HCT116 (cell line): ENCODE measurements at regions not wholly inside any gene's neighbourhood (a gene's known extent, or its start where the extent isn't known, plus 50 kb on each side); places are given as distances from the start of the nearest gene placed in this dataset.

Source experiments
- ATAC-seq: fragments of 200-7000 bp; cut with Tn5 transposase; 2 replicates; pipeline ENCODE4 v1.9.1; 2020; ENCODE audit warnings: mild to moderate bottlenecking, moderate library complexity
- BruUV-seq: library from RNA; stranded (reverse); fragments of 400-500 nt; replicated peaks from 2 replicates; lab custom pipeline; 2021; lab: Mats Ljungman, UMichigan
- CTCF ChIA-PET: fragments of 300-600 bp; sonication (Branson Sonifier 250); formaldehyde crosslinking; loops from one replicate; lab custom pipeline; 2021; ENCODE audit warnings: antibody characterized with exemption; lab: Charles Lee
- POLR2A ChIA-PET: fragments of 300-600, 350-600 bp; sonication (Branson Sonifier 250); formaldehyde crosslinking; loops from one replicate; lab custom pipeline; 2021; ENCODE audit warnings: antibody characterized with exemption; lab: Charles Lee
- RAD21 ChIA-PET, 2 experiments: fragments of 300-600 bp; sonication (Branson Sonifier 250); formaldehyde crosslinking; loops; one replicate each; lab custom pipeline; 2023; ENCODE audit warnings: low total read pairs in 2 of 2; ENCODE audit not compliant: uncharacterized antibody in 2 of 2, unreplicated experiment in 2 of 2, low non-redundant PET in 1 of 2; lab: Charles Lee
- DNase-seq: peaks from one replicate; pipeline ENCODE4 v3.0.0-alpha.2; 2010; ENCODE audit warnings: low read depth, low spot score
- H2AFZ ChIP-seq: fragments of 200-600 bp; shearing (Covaris generic), sonication (generic); 2 replicates; pipeline ENCODE4 v1.6.1; 2017; ENCODE audit warnings: low read depth, mixed run types, mixed read lengths, antibody characterized with exemption, low read length; ENCODE audit not compliant: poor library complexity, severe bottlenecking
- H3K27ac ChIP-seq: 2 replicates; pipeline ENCODE4 v1.5.1; 2012; ENCODE audit warnings: low read depth, low read length
- H3K27me3 ChIP-seq: fragments of 200-600 bp; sonication (generic); 2 replicates; pipeline ENCODE4 v1.6.1; 2016; ENCODE audit warnings: mixed run types, low read length, mixed read lengths; ENCODE audit not compliant: insufficient read depth
- H3K36me3 ChIP-seq, 2 experiments: fragments of 200-500 bp in 1 of 2; fragments of 200-600 bp in 1 of 2; sonication (Bioruptor generic) in 1 of 2; sonication (generic) in 1 of 2; 2 replicates each; pipeline versions ENCODE4 v1.5.1 to v1.6.1; 2014 to 2016; ENCODE audit warnings: low read length in 2 of 2, inconsistent platforms in 1 of 2, mixed read lengths in 1 of 2, mixed run types in 1 of 2; ENCODE audit not compliant: insufficient read depth in 2 of 2, control insufficient read depth in 1 of 2
- H3K4me1 ChIP-seq, 2 experiments: fragments of 200-600 bp in 1 of 2; sonication (generic) in 1 of 2; 2 replicates each; pipeline versions ENCODE4 v1.5.1 to v1.6.1; 2012 to 2017; ENCODE audit warnings: low read length in 2 of 2, inconsistent platforms in 1 of 2, mild to moderate bottlenecking in 1 of 2, mixed read lengths in 1 of 2, mixed run types in 1 of 2, moderate library complexity in 1 of 2; ENCODE audit not compliant: insufficient read depth in 2 of 2, control insufficient read depth in 1 of 2
- H3K4me2 ChIP-seq: fragments of 200-600 bp; sonication (generic); 2 replicates; pipeline ENCODE4 v1.6.1; 2017; ENCODE audit warnings: mixed run types, low read length, mixed read lengths
- H3K4me3 ChIP-seq, 2 experiments: fragments of 200-600 bp in 1 of 2; sonication (generic) in 1 of 2; replicated peaks in 1 of 2; 2 replicates each; pipeline ENCODE4 v1.5.1; 2011 to 2016; ENCODE audit warnings: low read length in 2 of 2, control low read depth in 1 of 2, low read depth in 1 of 2, mild to moderate bottlenecking in 1 of 2, mixed read lengths in 1 of 2, mixed run types in 1 of 2
- H3K79me2 ChIP-seq: fragments of 200-600 bp; sonication (generic); 2 replicates; pipeline ENCODE4 v1.6.1; 2017; ENCODE audit warnings: mild to moderate bottlenecking, mixed run types, low read length, moderate library complexity, mixed read lengths; ENCODE audit not compliant: insufficient read depth
- H3K9ac ChIP-seq: fragments of 200-600 bp; sonication (generic); 2 replicates; pipeline ENCODE4 v1.6.1; 2016; ENCODE audit warnings: low read length, mixed read lengths
- H3K9me2 ChIP-seq: fragments of 200-600 bp; sonication (generic), shearing (Covaris generic); 2 replicates; pipeline ENCODE4 v1.6.1; 2017; ENCODE audit warnings: mixed run types, mild to moderate bottlenecking, moderate library complexity; ENCODE audit not compliant: insufficient read depth
- H3K9me3 ChIP-seq, 2 experiments: fragments of 200-500 bp in 1 of 2; fragments of 200-600 bp in 1 of 2; sonication (Bioruptor generic) in 1 of 2; sonication (generic) in 1 of 2; 2 replicates each; pipeline ENCODE4 v1.6.1; 2014 to 2017; ENCODE audit warnings: low read length in 2 of 2, mixed read lengths in 2 of 2, inconsistent platforms in 1 of 2, low read depth in 1 of 2, mild to moderate bottlenecking in 1 of 2, mixed run types in 1 of 2, moderate library complexity in 1 of 2; ENCODE audit not compliant: control insufficient read depth in 1 of 2, insufficient read depth in 1 of 2
- H4K20me1 ChIP-seq: fragments of 200-600 bp; sonication (generic), shearing (Covaris generic); 2 replicates; pipeline ENCODE4 v1.6.1; 2017; ENCODE audit warnings: mixed run types, mild to moderate bottlenecking, moderate library complexity; ENCODE audit not compliant: insufficient read depth
- CBX3 ChIP-seq: IDR thresholded peaks from 2 replicates; pipeline ENCODE4 v1.6.1; 2012; ENCODE audit warnings: low read depth
- EGR1 ChIP-seq: IDR thresholded peaks from 2 replicates; pipeline ENCODE4 v1.6.1; 2012; ENCODE audit warnings: low read depth
- EZH2 ChIP-seq: fragments of 200-600 bp; sonication (generic); IDR thresholded peaks from 2 replicates; pipeline ENCODE4 v1.6.1; 2017; ENCODE audit warnings: antibody characterized with exemption, mixed run types
- EZH2phosphoT487 ChIP-seq: fragments of 200-600 bp; IDR thresholded peaks from 2 replicates; pipeline ENCODE4 v1.6.1; 2018; ENCODE audit warnings: antibody characterized with exemption, borderline replicate concordance
- FOSL1 ChIP-seq: IDR thresholded peaks from 2 replicates; pipeline ENCODE4 v1.6.1; 2012; ENCODE audit warnings: low read depth
- JUND ChIP-seq: IDR thresholded peaks from 2 replicates; pipeline ENCODE4 v1.6.1; 2012
- POLR2A ChIP-seq: IDR thresholded peaks from 2 replicates; pipeline ENCODE4 v1.7.0; 2011; ENCODE audit warnings: borderline replicate concordance; ENCODE audit not compliant: insufficient read depth, insufficient read length; ENCODE audit errors: extremely low read depth
- POLR2AphosphoS5 ChIP-seq: IDR thresholded peaks from 2 replicates; pipeline ENCODE4 v1.6.1; 2011; ENCODE audit warnings: mild to moderate bottlenecking, low read depth, low read length, moderate library complexity
- SIN3A ChIP-seq: IDR thresholded peaks from 2 replicates; pipeline ENCODE4 v1.6.1; 2012; ENCODE audit warnings: low read depth
- SP1 ChIP-seq: IDR thresholded peaks from 2 replicates; pipeline ENCODE4 v1.6.1; 2012; ENCODE audit warnings: low read depth
- SRF ChIP-seq: IDR thresholded peaks from 2 replicates; pipeline ENCODE4 v1.6.1; 2012; ENCODE audit warnings: low read depth
- TCF7L2 ChIP-seq: IDR thresholded peaks from 2 replicates; pipeline ENCODE4 v1.7.0; 2011; ENCODE audit warnings: borderline replicate concordance, inconsistent platforms; ENCODE audit not compliant: insufficient read depth, insufficient read length; ENCODE audit errors: extremely low read depth
- YY1 ChIP-seq: IDR thresholded peaks from 2 replicates; pipeline ENCODE4 v1.6.1; 2011; ENCODE audit warnings: low read length, low read depth, moderate library complexity, mild to moderate bottlenecking; ENCODE audit not compliant: insufficient replicate concordance; ENCODE audit errors: extremely low read depth
- ZFX ChIP-seq: fragments of 450-650 bp; IDR thresholded peaks from 2 replicates; pipeline ENCODE4 v1.6.1; 2017
- ZNF274 ChIP-seq: fragments of 200-500 bp; sonication (Bioruptor generic); IDR thresholded peaks from 2 replicates; pipeline ENCODE4 v1.6.1; 2014; ENCODE audit warnings: mild to moderate bottlenecking, low read depth, low read length, inconsistent platforms
- intact Hi-C: fragments of 100-400 bp; cut with micrococcal nuclease; formaldehyde crosslinking; loops from 2 replicates; pipeline ENCODE4 v1.10.0; 2022
- TF ChIP-seq, protein P1 (sequence below): IDR thresholded peaks from 2 replicates; pipeline ENCODE4 v1.6.1; 2012
- TF ChIP-seq, protein P2 (sequence below): IDR thresholded peaks from 2 replicates; pipeline ENCODE4 v1.6.1; 2012; ENCODE audit warnings: low read depth

DNA sequence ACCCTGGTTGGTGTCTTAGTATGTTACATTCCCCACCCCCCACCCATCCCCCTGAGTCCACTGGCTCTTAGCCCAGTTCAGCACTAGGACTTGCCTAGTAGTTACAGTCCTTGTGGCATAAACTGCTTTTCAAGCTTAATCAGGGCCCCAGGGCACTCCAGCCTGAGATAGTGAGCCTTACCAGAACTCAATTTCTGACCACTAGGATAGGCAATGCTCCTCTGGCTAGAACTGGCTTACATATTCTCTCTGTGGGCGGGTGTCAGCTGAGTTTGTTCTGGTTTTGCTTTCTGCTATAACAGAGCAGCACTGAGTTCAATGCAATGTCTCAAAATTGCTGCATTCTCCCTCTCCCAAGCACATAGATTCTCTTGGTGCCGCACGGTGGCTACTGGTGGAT, 391.4 kb upstream of the DIPK2B start:
- DNase-seq: no peak
- H3K9me2 ChIP-seq: no peaks in the 10 kb centered on the region
- RAD21 ChIA-PET: no interaction called here
- no peak for ATAC-seq
- intact Hi-C loops: no loop called here
- no peaks in the 10 kb centered on the region for H3K79me2 ChIP-seq
- no peaks in the 10 kb centered on the region for H4K20me1 ChIP-seq
- H3K27me3 ChIP-seq: no peaks in the 10 kb centered on the region
- no TSS peak for BruUV-seq
- TF ChIP-seq CBX3: no peak
- TF ChIP-seq FOSL1: no peak
- no peak for TF ChIP-seq POLR2AphosphoS5
- no peak for TF ChIP-seq POLR2A
- TF ChIP-seq, all 23 proteins: peak for 0
- ChIA-PET CTCF (no interaction called here), POLR2A (interaction anchor here (0.7 kb wide), 1 partner anchor 118 kb away, joined by 4 read pairs; no protein-coding TSS in a partner anchor)
- H3K4me3 ChIP-seq: no peak overlapping the region
- H3K9ac ChIP-seq: no peak overlapping the region
- H3K36me3 ChIP-seq: no peaks in the 10 kb centered on the region
- no peaks in the 10 kb centered on the region for H3K9me3 ChIP-seq
- H3K4me1 ChIP-seq: no peaks in the 10 kb centered on the region
- no peak overlapping the region for H2AFZ ChIP-seq
- no peak overlapping the region for H3K4me2 ChIP-seq
- no peak overlapping the region for H3K27ac ChIP-seq

DNA sequence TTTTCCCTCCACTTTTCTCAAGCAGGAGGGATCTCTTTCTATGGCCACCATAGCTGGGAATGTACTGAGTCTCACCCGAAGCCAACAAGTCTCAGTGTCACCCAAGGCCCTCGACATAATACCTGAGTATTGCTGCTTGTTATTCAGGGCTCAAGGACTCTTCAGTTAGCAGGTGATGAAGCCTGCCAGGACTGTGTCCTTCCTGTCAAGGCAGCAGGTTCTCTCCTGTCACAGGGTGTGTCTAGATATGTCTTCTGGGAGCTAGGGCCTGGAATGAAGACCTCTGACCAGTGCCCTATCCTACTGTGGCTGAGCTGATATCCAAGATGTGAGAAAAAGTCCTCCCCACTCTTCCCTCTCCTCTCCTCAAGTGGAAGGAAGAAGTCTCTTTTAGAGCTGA, 391.0 kb upstream of the DIPK2B start:
- Histone ChIP-seq H3K9me3 (no peaks in the 10 kb centered on the region), H4K20me1 (no peaks in the 10 kb centered on the region), H3K27ac (no peak overlapping the region), H3K4me3 (no peak overlapping the region), H3K9me2 (no peaks in the 10 kb centered on the region), H3K79me2 (no peaks in the 10 kb centered on the region), H3K4me1 (no peaks in the 10 kb centered on the region), H3K9ac (no peak overlapping the region), H2AFZ (no peak overlapping the region), H3K4me2 (no peak overlapping the region), H3K36me3 (no peaks in the 10 kb centered on the region), H3K27me3 (no peaks in the 10 kb centered on the region)
- ChIA-PET RAD21 (interaction anchor here in 1 of 2 experiments (0.5 kb wide), 1 partner anchor 130 kb away, joined by 3 read pairs; no protein-coding TSS in a partner anchor), CTCF (no interaction called here), POLR2A (no interaction called here)
- intact Hi-C loops: no loop called here
- ATAC-seq (no peak), DNase-seq (no peak)
- no TSS peak for BruUV-seq
- TF ChIP-seq, protein P1, sequence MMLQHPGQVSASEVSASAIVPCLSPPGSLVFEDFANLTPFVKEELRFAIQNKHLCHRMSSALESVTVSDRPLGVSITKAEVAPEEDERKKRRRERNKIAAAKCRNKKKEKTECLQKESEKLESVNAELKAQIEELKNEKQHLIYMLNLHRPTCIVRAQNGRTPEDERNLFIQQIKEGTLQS: no peak
- TF ChIP-seq SP1 (no peak), CBX3 (no peak), EGR1 (no peak), EZH2phosphoT487 (no peak), SRF (no peak), YY1 (no peak), POLR2A (no peak), JUND (no peak), ZNF274 (no peak), EZH2 (no peak), ZFX (no peak), TCF7L2 (no peak), SIN3A (no peak), FOSL1 (no peak)
- TF ChIP-seq, protein P2, sequence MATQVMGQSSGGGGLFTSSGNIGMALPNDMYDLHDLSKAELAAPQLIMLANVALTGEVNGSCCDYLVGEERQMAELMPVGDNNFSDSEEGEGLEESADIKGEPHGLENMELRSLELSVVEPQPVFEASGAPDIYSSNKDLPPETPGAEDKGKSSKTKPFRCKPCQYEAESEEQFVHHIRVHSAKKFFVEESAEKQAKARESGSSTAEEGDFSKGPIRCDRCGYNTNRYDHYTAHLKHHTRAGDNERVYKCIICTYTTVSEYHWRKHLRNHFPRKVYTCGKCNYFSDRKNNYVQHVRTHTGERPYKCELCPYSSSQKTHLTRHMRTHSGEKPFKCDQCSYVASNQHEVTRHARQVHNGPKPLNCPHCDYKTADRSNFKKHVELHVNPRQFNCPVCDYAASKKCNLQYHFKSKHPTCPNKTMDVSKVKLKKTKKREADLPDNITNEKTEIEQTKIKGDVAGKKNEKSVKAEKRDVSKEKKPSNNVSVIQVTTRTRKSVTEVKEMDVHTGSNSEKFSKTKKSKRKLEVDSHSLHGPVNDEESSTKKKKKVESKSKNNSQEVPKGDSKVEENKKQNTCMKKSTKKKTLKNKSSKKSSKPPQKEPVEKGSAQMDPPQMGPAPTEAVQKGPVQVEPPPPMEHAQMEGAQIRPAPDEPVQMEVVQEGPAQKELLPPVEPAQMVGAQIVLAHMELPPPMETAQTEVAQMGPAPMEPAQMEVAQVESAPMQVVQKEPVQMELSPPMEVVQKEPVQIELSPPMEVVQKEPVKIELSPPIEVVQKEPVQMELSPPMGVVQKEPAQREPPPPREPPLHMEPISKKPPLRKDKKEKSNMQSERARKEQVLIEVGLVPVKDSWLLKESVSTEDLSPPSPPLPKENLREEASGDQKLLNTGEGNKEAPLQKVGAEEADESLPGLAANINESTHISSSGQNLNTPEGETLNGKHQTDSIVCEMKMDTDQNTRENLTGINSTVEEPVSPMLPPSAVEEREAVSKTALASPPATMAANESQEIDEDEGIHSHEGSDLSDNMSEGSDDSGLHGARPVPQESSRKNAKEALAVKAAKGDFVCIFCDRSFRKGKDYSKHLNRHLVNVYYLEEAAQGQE: no peak
- TF ChIP-seq, all 23 proteins: peak for 0
